HG03354 (cell line): ENCODE measurements at regions not wholly inside any gene's neighbourhood (a gene's known extent, or its start where the extent isn't known, plus 50 kb on each side); places are given as distances from the start of the nearest gene placed in this dataset.
"Not testable (repeated sequence)": the region's sequence is repeated elsewhere in the genome, so short reads cannot be mapped to it uniquely, and the experiment has no call there.

Experiments used
- ATAC-seq: cut with Tn5 transposase; IDR thresholded peaks from one replicate; pipeline ENCODE4 v1.9.1; 2021; ENCODE audit warnings: mild to moderate bottlenecking; ENCODE audit not compliant: unreplicated experiment, poor library complexity, severe bottlenecking

GRCh38 chr11:24153337-24153736 is 343.5 kb upstream of the LUZP2 start:
- no peak for ATAC-seq

GRCh38 chr11:24155792-24156191 is 341.1 kb upstream of the LUZP2 start:
- ATAC-seq: no peak

- ATAC-seq: no peak
Measured at GRCh38 chr11:24157316-24157715, 339.5 kb upstream of the LUZP2 start.

GRCh38 chr11:24161587-24161986 is 335.3 kb upstream of the LUZP2 start:
- no peak for ATAC-seq

- ATAC-seq: no peak
Measured at GRCh38 chr11:24163146-24163545, 333.7 kb upstream of the LUZP2 start.

GRCh38 chr11:24163841-24164240 is 333.0 kb upstream of the LUZP2 start:
- ATAC-seq: no peak

GRCh38 chr11:24171869-24172268 is 325.0 kb upstream of the LUZP2 start:
- no peak for ATAC-seq

- no peak for ATAC-seq
Measured at GRCh38 chr11:24181395-24182047, 315.3 kb upstream of the LUZP2 start.

GRCh38 chr11:24185535-24185934 is 311.3 kb upstream of the LUZP2 start:
- ATAC-seq: not testable (repeated sequence)

GRCh38 chr11:24196733-24197132 is 300.1 kb upstream of the LUZP2 start:
- no peak for ATAC-seq

- no peak for ATAC-seq
Measured at GRCh38 chr11:24198481-24198880, 298.4 kb upstream of the LUZP2 start.

- no peak for ATAC-seq
Measured at GRCh38 chr11:24199461-24199860, 297.4 kb upstream of the LUZP2 start.

GRCh38 chr11:24206030-24206429 is 290.8 kb upstream of the LUZP2 start:
- ATAC-seq: no peak

GRCh38 chr11:24206511-24206910 is 290.3 kb upstream of the LUZP2 start:
- ATAC-seq: no peak

- ATAC-seq: no peak
Measured at GRCh38 chr11:24216488-24216887, 280.4 kb upstream of the LUZP2 start.

- not testable (repeated sequence) for ATAC-seq
Measured at GRCh38 chr11:24217319-24217718, 279.5 kb upstream of the LUZP2 start.

GRCh38 chr11:24225501-24225900 is 271.4 kb upstream of the LUZP2 start:
- no peak for ATAC-seq

GRCh38 chr11:24226606-24227005 is 270.2 kb upstream of the LUZP2 start:
- ATAC-seq: no peak

GRCh38 chr11:24233041-24233440 is 263.8 kb upstream of the LUZP2 start:
- no peak for ATAC-seq

- ATAC-seq: no peak
Measured at GRCh38 chr11:24234822-24235508, 261.9 kb upstream of the LUZP2 start.

- no peak for ATAC-seq
Measured at GRCh38 chr11:24238771-24239645, 257.8 kb upstream of the LUZP2 start.
